ENCODE measurements at regions not wholly inside any gene's neighbourhood (a gene's known extent, or its start where the extent isn't known, plus 50 kb on each side); places are given as distances from the start of the nearest gene placed in this dataset.

DNA sequence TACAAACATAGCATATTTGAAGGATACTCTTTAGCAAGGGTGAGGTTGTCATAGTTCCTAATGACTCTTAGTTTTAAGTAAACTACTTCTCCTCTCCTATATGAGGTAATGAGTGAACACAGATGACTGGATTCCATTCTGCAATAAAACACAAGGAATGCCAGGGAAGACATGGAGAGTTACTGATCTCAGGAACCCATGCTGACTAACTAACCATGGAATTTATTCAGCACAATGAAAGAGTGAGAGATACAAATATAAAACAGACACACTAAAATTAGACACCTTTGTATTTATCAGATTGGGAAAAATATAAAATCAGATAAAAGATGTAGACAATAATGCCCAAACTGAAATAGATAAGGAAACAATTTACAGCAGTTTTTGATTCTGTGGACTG, 1525.9 kb upstream of the SLC10A2 start:
- Histone ChIP-seq H3K27ac (ENCODE audit: low read depth, low read length) (no peak overlapping the region), H3K4me3 (ENCODE audit: low read length) (no peak overlapping the region), H3K36me3 (ENCODE audit: control insufficient read depth, low read length) (no peaks in the 10 kb centered on the region), H3K27me3 (ENCODE audit: control insufficient read depth, low read length) (no peaks in the 10 kb centered on the region), H3K9me2 (replicated peaks; ENCODE audit: control insufficient read depth, low read length) (no peaks in the 10 kb centered on the region; the same call in 1 of the 2 replicates), H3K9me3 (ENCODE audit: control insufficient read depth, insufficient read depth, low read length) (no peaks in the 10 kb centered on the region), H3K4me2 (ENCODE audit: low read length) (no peak overlapping the region), H3K4me1 (ENCODE audit: control insufficient read depth, low read length) (no peaks in the 10 kb centered on the region), H3F3A (ENCODE audit: control insufficient read depth, insufficient read depth) (no peaks in the 10 kb centered on the region), H3K79me2 (ENCODE audit: control insufficient read depth, low read length) (no peaks in the 10 kb centered on the region), H4K20me1 (ENCODE audit: control insufficient read depth, insufficient read depth, low read depth, low read length) (no peaks in the 10 kb centered on the region)
- TF ChIP-seq, protein P1, sequence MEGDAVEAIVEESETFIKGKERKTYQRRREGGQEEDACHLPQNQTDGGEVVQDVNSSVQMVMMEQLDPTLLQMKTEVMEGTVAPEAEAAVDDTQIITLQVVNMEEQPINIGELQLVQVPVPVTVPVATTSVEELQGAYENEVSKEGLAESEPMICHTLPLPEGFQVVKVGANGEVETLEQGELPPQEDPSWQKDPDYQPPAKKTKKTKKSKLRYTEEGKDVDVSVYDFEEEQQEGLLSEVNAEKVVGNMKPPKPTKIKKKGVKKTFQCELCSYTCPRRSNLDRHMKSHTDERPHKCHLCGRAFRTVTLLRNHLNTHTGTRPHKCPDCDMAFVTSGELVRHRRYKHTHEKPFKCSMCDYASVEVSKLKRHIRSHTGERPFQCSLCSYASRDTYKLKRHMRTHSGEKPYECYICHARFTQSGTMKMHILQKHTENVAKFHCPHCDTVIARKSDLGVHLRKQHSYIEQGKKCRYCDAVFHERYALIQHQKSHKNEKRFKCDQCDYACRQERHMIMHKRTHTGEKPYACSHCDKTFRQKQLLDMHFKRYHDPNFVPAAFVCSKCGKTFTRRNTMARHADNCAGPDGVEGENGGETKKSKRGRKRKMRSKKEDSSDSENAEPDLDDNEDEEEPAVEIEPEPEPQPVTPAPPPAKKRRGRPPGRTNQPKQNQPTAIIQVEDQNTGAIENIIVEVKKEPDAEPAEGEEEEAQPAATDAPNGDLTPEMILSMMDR (IDR thresholded peaks at IDR 0.05; ENCODE audit: low read depth, low read length, poor library complexity, severe bottlenecking) = no peak
- TF ChIP-seq EZH2phosphoT487 (IDR thresholded peaks at IDR 0.05; ENCODE audit: borderline replicate concordance, low read length) = no peak

DNA sequence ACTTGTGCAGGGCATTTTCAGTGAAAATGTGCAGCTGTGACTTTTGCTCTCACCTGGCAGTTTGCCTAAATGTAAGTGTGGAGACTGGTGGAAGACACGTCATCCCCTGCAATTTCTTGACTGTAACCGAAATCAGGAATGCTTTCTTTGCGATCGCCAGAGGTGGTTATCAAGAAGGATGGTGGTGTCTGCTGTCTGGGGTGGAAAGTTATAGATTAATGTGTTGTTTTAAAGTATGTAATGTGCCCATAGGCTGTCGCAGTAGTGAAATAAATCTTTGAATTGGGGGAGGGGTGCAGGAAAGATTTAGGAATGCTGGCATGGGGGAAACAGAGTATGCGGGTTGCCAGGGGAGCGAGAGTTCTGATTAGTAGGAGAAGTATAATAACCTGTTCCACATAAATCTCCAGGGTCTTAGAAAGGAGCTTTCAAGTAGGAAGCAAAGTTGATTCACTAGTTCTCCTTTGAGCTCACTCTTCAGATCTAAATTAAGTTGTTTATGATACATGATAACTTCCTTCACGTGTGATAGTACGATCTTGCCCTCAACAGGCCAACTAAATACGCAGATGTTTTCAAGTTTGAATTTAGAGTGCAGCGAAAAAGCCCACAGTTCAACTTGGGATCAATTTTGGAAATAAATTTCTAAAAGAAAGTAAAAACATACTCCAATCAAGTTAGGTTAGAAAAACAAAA, 1520.0 kb upstream of the SLC10A2 start:
- Histone ChIP-seq H3K9me3 (ENCODE audit: control insufficient read depth, insufficient read depth, low read length) (no peaks in the 10 kb centered on the region), H3F3A (ENCODE audit: control insufficient read depth, insufficient read depth) (no peaks in the 10 kb centered on the region)
- TF ChIP-seq, protein P1 (IDR thresholded peaks at IDR 0.05; ENCODE audit: low read depth, low read length, poor library complexity, severe bottlenecking) = no peak
- no peak for TF ChIP-seq EZH2phosphoT487 (IDR thresholded peaks at IDR 0.05; ENCODE audit: borderline replicate concordance, low read length)

DNA sequence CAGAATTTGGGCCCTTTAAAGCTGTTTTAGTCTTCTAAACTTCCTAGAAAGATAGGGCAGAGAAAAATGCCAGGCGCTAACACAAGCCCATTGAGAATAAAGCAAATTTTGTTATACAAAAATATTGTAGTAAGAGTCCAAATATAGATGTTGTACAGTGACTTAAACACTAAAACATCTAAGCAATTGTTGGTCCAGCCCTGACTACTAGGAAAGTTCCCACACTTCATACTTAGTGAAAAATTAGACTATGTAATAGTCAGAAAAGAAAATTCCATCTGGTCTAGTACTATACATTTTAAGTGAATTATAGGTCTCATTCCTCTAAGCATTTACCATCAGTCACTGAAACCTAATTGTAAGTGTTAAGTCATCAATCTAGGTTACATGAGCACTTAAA, 1518.3 kb upstream of the SLC10A2 start:
- H3F3A ChIP-seq (ENCODE audit: control insufficient read depth, insufficient read depth) = no peaks in the 10 kb centered on the region
- no peaks in the 10 kb centered on the region for H3K79me2 ChIP-seq (ENCODE audit: control insufficient read depth, low read length)
- H3K4me3 ChIP-seq (ENCODE audit: low read length) = no peak overlapping the region
- no peaks in the 10 kb centered on the region for H3K9me2 ChIP-seq (replicated peaks; ENCODE audit: control insufficient read depth, low read length)
- no peak overlapping the region for H3K27ac ChIP-seq (ENCODE audit: low read depth, low read length)
- H3K9me3 ChIP-seq (ENCODE audit: control insufficient read depth, insufficient read depth, low read length) = no peaks in the 10 kb centered on the region
- no peaks in the 10 kb centered on the region for H4K20me1 ChIP-seq (ENCODE audit: control insufficient read depth, insufficient read depth, low read depth, low read length)
- no peaks in the 10 kb centered on the region for H3K27me3 ChIP-seq (ENCODE audit: control insufficient read depth, low read length)
- H3K36me3 ChIP-seq (ENCODE audit: control insufficient read depth, low read length) = no peaks in the 10 kb centered on the region
- TF ChIP-seq, protein P1 (IDR thresholded peaks at IDR 0.05; ENCODE audit: low read depth, low read length, poor library complexity, severe bottlenecking) = no peak
- TF ChIP-seq EZH2phosphoT487 (IDR thresholded peaks at IDR 0.05; ENCODE audit: borderline replicate concordance, low read length) = no peak
- no peaks in the 10 kb centered on the region for H3K4me1 ChIP-seq (ENCODE audit: control insufficient read depth, low read length)
- H3K4me2 ChIP-seq (ENCODE audit: low read length) = no peak overlapping the region

More for the DNA sequence above, 1520.0 kb upstream of the SLC10A2 start:
- H3K9me2 ChIP-seq (replicated peaks; ENCODE audit: control insufficient read depth, low read length) = no peaks in the 10 kb centered on the region; the same call in 1 of the 2 replicates
- no peak overlapping the region for H3K4me2 ChIP-seq (ENCODE audit: low read length)
- H3K4me1 ChIP-seq (ENCODE audit: control insufficient read depth, low read length) = no peaks in the 10 kb centered on the region
- H3K27me3 ChIP-seq (ENCODE audit: control insufficient read depth, low read length) = no peaks in the 10 kb centered on the region
- no peaks in the 10 kb centered on the region for H3K36me3 ChIP-seq (ENCODE audit: control insufficient read depth, low read length)
- H4K20me1 ChIP-seq (ENCODE audit: control insufficient read depth, insufficient read depth, low read depth, low read length) = no peaks in the 10 kb centered on the region
- no peak overlapping the region for H3K4me3 ChIP-seq (ENCODE audit: low read length)
- no peak overlapping the region for H3K27ac ChIP-seq (ENCODE audit: low read depth, low read length)
- H3K79me2 ChIP-seq (ENCODE audit: control insufficient read depth, low read length) = no peaks in the 10 kb centered on the region
